Suprapubic skin (tissue), 4 donors: ENCODE measurements at regions not wholly inside any gene's neighbourhood (a gene's known extent, or its start where the extent isn't known, plus 50 kb on each side); places are given as distances from the start of the nearest gene placed in this dataset.
A peak's percentile ranks its signal among the peaks of the same experiment; 100 is the strongest.

ENCODE experiments used
- DNase-seq, 2 donors: peaks; one replicate each; pipeline ENCODE4 v3.0.0-alpha.2; 2019; ENCODE audit warnings: low spot score in 2 of 2
- H3K27ac ChIP-seq: fragments of 200-600 bp; sonication (generic); one replicate; pipeline ENCODE4 v1.5.1; 2019
- H3K27me3 ChIP-seq: fragments of 200-600 bp; sonication (generic); one replicate; pipeline ENCODE4 v1.5.1; 2019
- H3K36me3 ChIP-seq: fragments of 200-600 bp; sonication (generic); one replicate; pipeline ENCODE4 v1.5.1; 2019
- H3K4me1 ChIP-seq: fragments of 200-600 bp; sonication (generic); one replicate; pipeline ENCODE4 v1.5.1; 2019
- H3K4me3 ChIP-seq: fragments of 200-600 bp; sonication (generic); one replicate; pipeline ENCODE4 v1.5.1; 2019; ENCODE audit warnings: mild to moderate bottlenecking
- H3K9me3 ChIP-seq: fragments of 200-600 bp; sonication (generic); one replicate; pipeline ENCODE4 v1.5.1; 2019
- EP300 ChIP-seq: sonication (generic); formaldehyde crosslinking; IDR thresholded peaks from one replicate; pipeline ENCODE4 v1.6.1; 2017; ENCODE audit warnings: antibody characterized with exemption
- POLR2A ChIP-seq, 2 donors: fragments of 450-650 bp; IDR thresholded peaks; one replicate each; pipeline ENCODE4 v1.6.1; 2017; ENCODE audit warnings: antibody characterized with exemption in 2 of 2, mild to moderate bottlenecking in 2 of 2, moderate library complexity in 2 of 2
- POLR2AphosphoS5 ChIP-seq, 3 donors: sonication (generic); formaldehyde crosslinking; IDR thresholded peaks; one replicate each; pipeline ENCODE4 v1.6.1; 2017; ENCODE audit warnings: antibody characterized with exemption in 3 of 3
- WGBS: methylation state at CpG from one replicate; pipeline ENCODE4 v1.1.5; 2018; 5-methylcytosine and 5-hydroxymethylcytosine counted together
- TF ChIP-seq, protein P1 (sequence below), 2 donors: fragments of 200-600 bp in 1 of 2; fragments of 450-650 bp in 1 of 2; sonication (generic) in 1 of 2; IDR thresholded peaks; one replicate each; pipeline ENCODE4 v1.5.1; 2016 to 2019; ENCODE audit warnings: antibody characterized with exemption in 2 of 2, mild to moderate bottlenecking in 1 of 2, moderate library complexity in 1 of 2

DNA sequence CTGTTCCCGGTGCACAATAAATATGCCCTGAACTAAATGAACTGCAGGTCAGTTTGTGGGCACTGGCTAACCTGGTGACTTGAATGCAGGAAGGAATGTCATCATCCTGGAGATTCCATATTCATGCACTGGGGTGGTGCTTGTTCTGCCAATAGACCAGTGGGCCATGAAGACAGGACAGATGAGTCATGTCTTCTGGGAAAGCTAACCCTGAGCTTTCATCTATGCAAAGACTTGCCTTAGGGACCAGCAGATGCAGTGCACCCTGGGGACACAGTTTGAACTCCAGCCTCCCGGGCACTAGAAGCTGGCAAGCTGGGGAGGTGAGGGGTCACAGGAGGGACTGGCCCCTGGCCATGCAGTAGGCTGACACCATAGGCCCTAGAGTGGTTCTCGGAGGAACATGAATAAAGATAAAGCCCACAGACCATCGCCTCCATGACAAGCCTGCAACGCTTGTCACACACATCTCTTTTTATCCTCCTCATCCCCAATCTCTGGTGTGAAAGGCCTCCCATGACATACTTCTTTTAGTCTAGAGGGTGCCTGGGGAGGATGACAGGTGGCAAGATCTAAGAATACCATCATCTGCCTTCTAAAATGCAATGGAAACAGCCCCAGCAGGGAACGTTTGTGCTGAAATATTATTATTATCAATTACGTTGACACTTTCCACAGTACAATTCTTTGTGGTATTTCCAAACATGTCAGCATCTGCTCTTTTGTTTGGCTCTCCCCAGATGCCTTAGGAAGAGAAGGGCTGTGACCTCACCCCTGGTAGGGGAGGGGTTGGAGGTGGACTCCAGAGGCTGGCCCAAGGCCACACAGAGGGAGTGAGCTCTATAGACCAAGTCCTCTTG, 267.4 kb upstream of the RAB6C start:
- TF ChIP-seq POLR2AphosphoS5 (IDR thresholded peaks at IDR 0.05): no peak
- TF ChIP-seq, protein P1, sequence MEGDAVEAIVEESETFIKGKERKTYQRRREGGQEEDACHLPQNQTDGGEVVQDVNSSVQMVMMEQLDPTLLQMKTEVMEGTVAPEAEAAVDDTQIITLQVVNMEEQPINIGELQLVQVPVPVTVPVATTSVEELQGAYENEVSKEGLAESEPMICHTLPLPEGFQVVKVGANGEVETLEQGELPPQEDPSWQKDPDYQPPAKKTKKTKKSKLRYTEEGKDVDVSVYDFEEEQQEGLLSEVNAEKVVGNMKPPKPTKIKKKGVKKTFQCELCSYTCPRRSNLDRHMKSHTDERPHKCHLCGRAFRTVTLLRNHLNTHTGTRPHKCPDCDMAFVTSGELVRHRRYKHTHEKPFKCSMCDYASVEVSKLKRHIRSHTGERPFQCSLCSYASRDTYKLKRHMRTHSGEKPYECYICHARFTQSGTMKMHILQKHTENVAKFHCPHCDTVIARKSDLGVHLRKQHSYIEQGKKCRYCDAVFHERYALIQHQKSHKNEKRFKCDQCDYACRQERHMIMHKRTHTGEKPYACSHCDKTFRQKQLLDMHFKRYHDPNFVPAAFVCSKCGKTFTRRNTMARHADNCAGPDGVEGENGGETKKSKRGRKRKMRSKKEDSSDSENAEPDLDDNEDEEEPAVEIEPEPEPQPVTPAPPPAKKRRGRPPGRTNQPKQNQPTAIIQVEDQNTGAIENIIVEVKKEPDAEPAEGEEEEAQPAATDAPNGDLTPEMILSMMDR (IDR thresholded peaks at IDR 0.05): no peak
- TF ChIP-seq EP300: no peak
- no peak for TF ChIP-seq POLR2A (IDR thresholded peaks at IDR 0.05)
- Histone ChIP-seq H3K27me3 (no peaks in the 10 kb centered on the region), H3K4me3 (no peak overlapping the region), H3K36me3 (no peaks in the 10 kb centered on the region), H3K9me3 (no peaks in the 10 kb centered on the region), H3K27ac (no peak overlapping the region), H3K4me1 (no peaks in the 10 kb centered on the region)
- no peak for DNase-seq
- WGBS: 71% methylated on average over 7 of the region's 7 CpGs

DNA sequence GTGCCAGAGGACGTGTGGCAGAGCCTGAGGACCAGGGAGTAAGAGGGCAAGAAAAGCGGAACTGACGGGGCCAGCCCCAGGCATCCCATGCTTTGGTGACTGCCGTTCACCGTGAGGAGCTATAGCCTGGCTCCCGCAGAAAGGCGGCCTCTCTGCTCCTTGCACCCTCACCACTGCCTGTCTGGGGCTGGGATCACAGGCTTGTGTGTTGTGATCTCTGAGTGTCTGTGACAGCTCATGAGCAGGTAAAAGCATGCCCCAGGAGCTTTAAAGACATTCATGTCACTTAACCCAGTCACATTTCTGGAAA, 266.8 kb upstream of the RAB6C start:
- Histone ChIP-seq H3K36me3 (no peaks in the 10 kb centered on the region), H3K4me3 (no peak overlapping the region), H3K27me3 (no peaks in the 10 kb centered on the region), H3K4me1 (no peaks in the 10 kb centered on the region), H3K27ac (no peak overlapping the region), H3K9me3 (no peaks in the 10 kb centered on the region)
- 85% methylated on average over 7 of the region's 7 CpGs for WGBS
- no peak for TF ChIP-seq POLR2AphosphoS5 (IDR thresholded peaks at IDR 0.05)
- no peak for TF ChIP-seq POLR2A (IDR thresholded peaks at IDR 0.05)
- TF ChIP-seq EP300: no peak
- TF ChIP-seq, protein P1 (IDR thresholded peaks at IDR 0.05): no peak
- DNase-seq: peak in 1 of 2 donors; percentile 45

DNA sequence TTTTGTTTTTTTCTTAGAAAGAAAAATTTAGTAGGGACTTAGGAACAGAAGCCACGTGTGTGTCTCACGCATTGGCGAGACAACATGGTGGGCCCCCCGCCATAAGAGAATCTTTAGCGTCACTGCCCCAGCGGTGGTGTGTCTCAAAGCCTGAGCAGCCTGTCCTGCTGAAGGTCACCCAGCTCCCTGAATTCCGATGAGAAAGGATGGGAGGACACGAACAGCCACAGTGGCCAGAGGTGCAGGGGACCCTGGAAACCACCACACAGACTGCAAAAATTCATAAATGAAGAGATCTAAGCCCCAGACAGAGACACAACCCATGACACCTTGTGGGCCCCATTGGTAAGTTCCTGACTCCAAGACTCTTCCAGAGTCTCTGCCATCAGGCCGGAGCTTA, 266.1 kb upstream of the RAB6C start:
- no peak for TF ChIP-seq POLR2A (IDR thresholded peaks at IDR 0.05)
- no peak for TF ChIP-seq EP300
- TF ChIP-seq, protein P1 (IDR thresholded peaks at IDR 0.05): no peak
- no peak for TF ChIP-seq POLR2AphosphoS5 (IDR thresholded peaks at IDR 0.05)
- Histone ChIP-seq H3K9me3 (no peaks in the 10 kb centered on the region), H3K27me3 (no peaks in the 10 kb centered on the region), H3K4me3 (no peak overlapping the region), H3K36me3 (no peaks in the 10 kb centered on the region), H3K27ac (no peak overlapping the region), H3K4me1 (no peaks in the 10 kb centered on the region)
- 84% methylated on average over 9 of the region's 9 CpGs for WGBS
- peak in 1 of 2 donors; percentile 49 for DNase-seq

DNA sequence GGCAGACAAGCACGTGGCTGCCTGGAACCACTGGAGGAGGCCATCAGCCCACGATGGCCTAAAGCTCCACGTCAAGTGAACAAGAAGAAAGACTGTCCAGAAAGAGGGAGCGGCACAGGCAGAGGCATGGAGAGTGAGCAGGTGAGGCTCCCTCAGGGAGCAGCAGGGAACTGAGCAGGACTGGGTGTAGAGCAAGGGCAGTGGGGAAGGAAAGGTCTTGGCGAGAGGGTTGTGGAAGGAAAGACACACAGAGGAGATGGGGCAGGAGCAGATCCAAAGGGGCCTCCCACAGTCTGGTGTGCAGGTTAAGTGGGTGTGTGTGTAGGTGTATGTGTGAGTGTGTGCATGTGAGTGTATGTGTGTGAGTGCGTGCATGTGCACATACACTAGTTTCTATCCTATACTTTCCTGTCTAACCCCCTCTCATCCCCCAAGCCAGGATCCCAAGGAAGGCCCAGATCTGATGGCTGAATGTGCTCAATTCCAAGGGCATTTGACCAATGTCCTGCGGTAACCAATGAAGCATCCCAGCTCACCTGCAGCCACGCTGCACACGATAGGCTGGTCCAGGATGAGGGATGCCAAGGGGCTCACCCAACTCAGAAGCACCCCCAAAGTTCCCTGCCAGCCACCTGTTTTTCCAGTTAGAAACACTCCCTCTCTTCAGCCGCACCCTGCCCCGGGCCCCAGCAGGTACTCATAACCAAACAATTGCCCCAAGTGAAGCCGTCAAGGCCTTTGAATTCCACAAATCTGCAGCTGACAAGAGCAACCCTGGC, 262.5 kb upstream of the RAB6C start:
- no peak for TF ChIP-seq EP300
- TF ChIP-seq, protein P1 (IDR thresholded peaks at IDR 0.05): no peak
- TF ChIP-seq POLR2AphosphoS5 (IDR thresholded peaks at IDR 0.05): no peak
- no peak for TF ChIP-seq POLR2A (IDR thresholded peaks at IDR 0.05)
- H3K4me1 ChIP-seq: no peaks in the 10 kb centered on the region
- no peak overlapping the region for H3K27ac ChIP-seq
- no peaks in the 10 kb centered on the region for H3K9me3 ChIP-seq
- H3K36me3 ChIP-seq: no peaks in the 10 kb centered on the region
- no peak overlapping the region for H3K4me3 ChIP-seq
- 77% methylated on average over 12 of the region's 12 CpGs for WGBS
- peaks cover 3% of the 10 kb centered on the region for H3K27me3 ChIP-seq
- DNase-seq: peak in 1 of 2 donors; percentile 34

DNA sequence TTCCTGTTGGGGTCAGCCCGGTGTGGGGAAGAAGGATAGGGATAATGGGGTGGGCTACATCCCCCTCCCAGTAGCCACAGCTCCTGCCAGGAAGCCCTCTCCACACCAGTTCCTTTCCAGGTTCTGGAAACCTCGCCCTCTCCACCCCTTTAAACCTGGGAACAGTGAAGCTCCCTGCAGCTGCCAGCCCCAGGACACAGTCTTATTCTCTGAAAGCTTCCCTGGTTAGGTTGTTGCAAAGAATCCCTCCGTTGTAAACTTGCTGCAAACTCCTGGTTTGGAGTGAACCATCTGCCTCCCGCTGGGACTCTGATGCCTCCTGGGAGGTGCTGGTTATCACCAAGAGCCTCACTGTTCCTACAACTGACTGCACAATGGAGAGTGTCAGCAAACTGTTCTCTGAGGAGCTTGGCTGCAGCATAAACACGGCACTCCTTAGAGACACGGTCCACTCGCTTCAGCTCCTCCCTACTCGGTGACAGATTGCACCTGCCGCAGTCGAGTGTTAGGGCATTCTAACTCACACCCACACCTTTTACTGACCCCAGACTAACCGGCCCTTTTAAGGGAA, 261.8 kb upstream of the RAB6C start:
- H3K4me1 ChIP-seq: no peaks in the 10 kb centered on the region
- peaks cover 9% of the 10 kb centered on the region for H3K27me3 ChIP-seq
- DNase-seq: peak in 1 of 2 donors; percentile 48
- H3K27ac ChIP-seq: no peak overlapping the region
- no peaks in the 10 kb centered on the region for H3K36me3 ChIP-seq
- 60% methylated on average over 10 of the region's 11 CpGs for WGBS
- no peak overlapping the region for H3K4me3 ChIP-seq
- no peaks in the 10 kb centered on the region for H3K9me3 ChIP-seq
- TF ChIP-seq, protein P1 (IDR thresholded peaks at IDR 0.05): no peak
- TF ChIP-seq POLR2AphosphoS5 (IDR thresholded peaks at IDR 0.05) (no peak), EP300 (no peak), POLR2A (IDR thresholded peaks at IDR 0.05) (no peak)
